GM21619 (cell line): ENCODE measurements at regions not wholly inside any gene's neighbourhood (a gene's known extent, or its start where the extent isn't known, plus 50 kb on each side); places are given as distances from the start of the nearest gene placed in this dataset.
"Not testable (repeated sequence)": the region's sequence is repeated elsewhere in the genome, so short reads cannot be mapped to it uniquely, and the experiment has no call there.

Source experiments
- ATAC-seq: cut with Tn5 transposase; IDR thresholded peaks from one replicate; pipeline ENCODE4 v1.9.1; 2021; ENCODE audit not compliant: unreplicated experiment

DNA sequence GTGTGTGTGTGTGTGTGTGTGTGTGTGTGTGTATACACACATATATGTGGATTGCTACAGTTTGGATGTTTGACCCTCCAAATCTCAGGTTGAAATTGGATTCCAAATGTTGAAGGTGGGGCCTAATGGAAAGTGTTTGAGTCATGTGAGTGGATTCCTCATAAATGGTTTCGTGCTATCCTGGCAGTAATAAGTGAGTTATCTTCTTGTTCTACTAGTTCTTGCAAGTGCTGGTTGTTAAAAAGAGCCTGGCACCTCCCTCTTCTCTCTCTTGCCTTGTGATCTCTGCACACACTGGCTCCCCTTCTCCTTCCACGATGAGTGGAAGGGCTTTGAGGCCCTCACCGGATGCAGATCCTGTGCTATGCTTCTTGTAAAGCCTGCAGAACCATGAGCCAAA, 344.1 kb downstream of the SH2D1A start:
- ATAC-seq: no peak

DNA sequence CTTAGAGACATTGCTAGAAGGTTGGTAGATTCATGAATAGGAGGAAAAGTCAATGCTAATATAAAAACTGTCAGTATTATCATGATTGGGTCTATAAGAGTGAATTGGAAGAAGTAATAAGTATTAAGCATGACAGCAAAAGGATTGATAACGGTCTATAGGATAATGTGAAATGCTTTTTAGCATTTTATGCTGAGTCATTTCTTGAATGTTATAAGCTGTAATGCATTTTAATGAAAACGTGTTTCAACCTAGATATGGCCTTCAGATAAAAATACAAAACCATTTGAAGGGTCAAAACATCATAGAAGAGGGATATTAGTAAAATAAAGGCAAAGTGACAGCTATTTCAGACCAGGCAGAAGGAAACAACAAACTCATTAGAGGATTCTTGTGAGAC, 353.5 kb downstream of the SH2D1A start:
- no peak for ATAC-seq

GRCh38 chrX:124717537-124717936, 371.2 kb downstream of the SH2D1A start:
- ATAC-seq: no peak

DNA sequence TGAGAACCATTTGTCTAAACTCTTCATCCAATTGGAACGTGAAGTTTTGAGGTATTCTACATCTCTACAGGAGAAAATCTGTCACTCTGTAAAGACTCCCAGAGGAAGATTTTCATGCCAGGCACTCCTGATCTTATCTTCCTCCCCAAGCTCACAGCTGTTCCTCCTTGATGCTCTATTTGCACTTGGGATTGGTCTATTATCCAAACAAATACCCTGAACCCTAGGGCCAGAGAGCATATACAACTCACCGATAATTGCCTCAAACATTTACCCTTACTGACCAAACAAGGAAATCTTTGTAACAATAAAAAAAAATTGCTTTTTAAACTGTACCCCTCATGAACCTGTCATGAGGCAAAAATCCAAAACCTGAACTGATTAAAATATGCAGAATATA, 372.7 kb downstream of the SH2D1A start:
- ATAC-seq: no peak

DNA sequence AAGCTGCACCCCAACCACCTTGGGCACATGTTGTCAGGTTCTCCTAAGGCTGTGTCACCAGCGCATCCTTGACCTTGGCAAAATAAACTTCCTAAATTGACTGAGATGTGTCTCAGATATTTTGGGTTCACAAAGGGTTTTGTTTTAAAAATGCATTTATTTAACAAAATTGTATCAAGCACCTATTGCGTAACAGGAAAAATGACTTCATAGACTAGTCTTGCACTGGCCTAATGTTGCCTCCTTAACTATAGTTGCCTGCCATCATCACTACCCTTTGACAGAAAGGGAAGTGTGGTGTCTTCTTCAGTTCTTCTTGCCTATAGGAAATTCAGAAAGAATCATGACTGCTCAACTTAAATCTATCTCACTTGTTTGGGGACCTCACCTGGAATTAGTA, 374.2 kb downstream of the SH2D1A start:
- no peak for ATAC-seq

DNA sequence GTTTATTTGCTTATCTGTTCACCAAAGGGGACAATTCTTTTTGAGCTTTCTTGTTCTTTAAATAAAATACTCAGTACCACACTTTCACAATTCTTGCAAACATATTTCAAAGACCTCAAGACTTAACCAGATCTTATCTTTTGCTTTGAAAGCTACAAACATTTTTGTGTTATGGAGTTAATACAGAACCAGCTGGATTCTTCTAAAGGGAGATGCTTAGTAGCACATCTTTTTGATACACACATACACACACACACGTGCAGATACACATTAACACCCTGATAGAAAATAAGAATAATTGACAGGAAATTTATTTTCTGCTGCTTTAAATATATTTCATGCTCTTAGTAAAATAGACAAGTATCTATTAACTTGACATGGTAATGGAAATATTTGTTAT, 379.1 kb downstream of the SH2D1A start:
- no peak for ATAC-seq

DNA sequence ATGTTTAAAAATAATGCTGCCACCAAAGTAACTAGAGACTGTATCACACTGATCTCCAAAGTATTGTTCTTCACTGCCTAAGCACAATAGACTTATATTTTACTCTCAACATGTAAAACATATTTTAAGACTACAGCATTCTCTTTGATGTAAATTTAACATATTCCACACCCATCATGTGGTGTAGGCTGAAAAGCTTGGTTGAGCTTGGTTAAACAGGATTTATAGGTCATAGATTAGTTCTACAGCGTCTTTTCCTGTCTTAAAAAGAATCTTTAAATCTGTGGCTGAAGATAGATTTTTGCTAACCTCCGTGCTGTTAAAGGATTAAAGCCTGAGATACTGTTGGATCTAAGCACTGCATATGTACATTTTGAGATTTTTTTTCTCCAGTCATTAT, 379.9 kb downstream of the SH2D1A start:
- ATAC-seq: no peak

GRCh38 chrX:124726881-124727280, 380.5 kb downstream of the SH2D1A start:
- ATAC-seq: no peak

- no peak for ATAC-seq
Measured at GRCh38 chrX:124736553-124737270, 390.3 kb downstream of the SH2D1A start.

DNA sequence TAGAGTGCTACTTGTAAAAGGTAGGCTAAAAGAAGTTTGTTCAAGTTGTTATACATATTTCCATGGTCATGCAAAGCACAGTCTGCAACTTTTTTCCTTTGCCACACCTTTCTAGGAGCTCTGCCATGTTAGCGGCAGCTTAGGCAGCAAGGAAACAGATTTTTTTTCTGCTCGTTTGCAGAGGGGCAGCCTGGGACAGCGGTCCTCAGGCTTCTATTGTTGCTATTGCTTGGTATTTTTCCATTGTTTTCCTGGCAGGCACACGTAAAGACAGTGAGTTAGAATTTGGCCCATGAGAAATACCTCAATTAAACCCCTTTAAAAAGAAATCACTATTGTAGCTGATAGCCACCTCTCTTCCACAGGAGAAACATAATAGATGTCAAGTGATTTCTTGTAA, 391.4 kb downstream of the SH2D1A start:
- no peak for ATAC-seq

- no peak for ATAC-seq
Measured at GRCh38 chrX:124747295-124747694, 400.9 kb downstream of the SH2D1A start.

DNA sequence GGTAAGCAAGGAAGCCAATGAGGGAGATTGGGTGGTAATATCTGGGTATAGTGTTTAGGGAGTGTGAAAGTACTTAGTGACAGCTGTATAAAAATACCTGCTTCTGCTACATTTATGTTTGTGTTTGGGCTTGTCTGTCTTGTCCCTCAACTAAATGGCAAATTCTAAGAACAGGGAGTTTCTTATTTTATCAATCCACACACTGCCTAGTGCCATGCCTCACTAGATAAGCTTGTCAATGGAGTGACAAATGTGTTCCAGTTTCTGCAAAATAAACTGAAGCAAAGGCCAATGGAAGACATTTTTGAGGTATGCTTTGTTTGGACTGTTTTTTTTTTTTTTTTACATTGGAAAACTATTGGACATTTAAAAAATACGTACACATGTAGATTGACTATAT, 418.0 kb downstream of the SH2D1A start:
- ATAC-seq: no peak

DNA sequence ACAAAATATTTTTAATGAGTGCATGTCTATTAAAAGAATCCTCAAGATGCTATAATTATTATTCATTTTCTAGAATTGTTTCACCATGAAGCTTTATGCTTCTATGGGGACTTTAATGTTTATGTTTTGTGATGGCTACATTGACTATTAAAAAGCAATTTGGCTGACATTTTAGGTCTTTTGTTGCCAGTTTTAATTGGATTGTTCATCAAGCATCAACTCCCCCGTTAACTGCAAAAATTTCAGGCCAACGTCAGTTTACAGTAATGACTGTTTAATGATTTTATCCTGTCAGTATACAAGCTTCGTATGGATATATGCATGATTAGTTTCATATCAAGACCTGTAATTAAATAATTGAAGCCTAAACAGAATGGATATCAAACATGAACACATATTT, 422.8 kb downstream of the SH2D1A start:
- ATAC-seq: no peak

DNA sequence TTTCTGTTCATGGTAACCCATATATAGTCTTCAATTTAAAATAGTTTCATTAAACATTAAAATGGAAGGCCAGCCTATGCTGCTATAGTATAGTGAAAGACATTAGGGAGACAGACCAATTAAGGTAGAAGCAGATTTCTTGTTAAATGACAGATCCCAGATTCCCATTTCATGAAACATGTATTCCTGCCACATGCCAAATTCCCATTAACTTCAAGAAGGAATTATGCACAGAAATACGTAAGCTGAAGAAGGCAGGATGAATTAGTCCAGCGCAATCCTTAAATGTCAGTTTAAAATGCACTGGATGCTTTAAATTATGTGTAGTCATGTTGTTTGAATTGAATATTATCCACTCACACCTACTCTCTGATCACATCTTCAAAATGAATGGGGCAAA, 424.9 kb downstream of the SH2D1A start:
- no peak for ATAC-seq

GRCh38 chrX:124788253-124788652, 441.9 kb downstream of the SH2D1A start:
- ATAC-seq: not testable (repeated sequence)

- ATAC-seq: not testable (repeated sequence)
Measured at GRCh38 chrX:124789874-124790273, 443.5 kb downstream of the SH2D1A start.

GRCh38 chrX:124791492-124792095, 445.2 kb downstream of the SH2D1A start:
- ATAC-seq: no peak

- ATAC-seq: no peak
Measured at GRCh38 chrX:124796989-124797388, 450.6 kb downstream of the SH2D1A start.

DNA sequence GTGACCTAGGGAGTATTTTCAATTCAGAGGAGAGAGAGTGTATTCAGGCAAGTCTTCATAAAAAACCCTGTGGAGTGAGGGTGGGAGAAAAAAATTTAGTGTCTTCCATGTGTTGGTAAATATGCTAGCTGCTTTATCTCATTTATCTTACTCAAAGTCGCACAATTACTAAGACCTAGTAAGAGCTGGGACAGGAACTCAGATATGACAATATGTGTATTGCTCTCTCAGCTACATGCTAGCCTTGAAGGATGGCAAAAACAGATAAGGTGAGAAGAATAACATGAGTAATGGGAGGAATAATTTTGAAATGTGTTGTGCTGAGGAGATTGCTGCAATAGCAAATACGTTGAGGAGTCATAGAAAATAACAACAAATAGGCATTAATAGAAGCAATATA, 458.6 kb downstream of the SH2D1A start:
- ATAC-seq: no peak

GRCh38 chrX:124805486-124805885, 459.1 kb downstream of the SH2D1A start:
- ATAC-seq: no peak

- no peak for ATAC-seq
Measured at GRCh38 chrX:124814106-124814505, 467.7 kb downstream of the SH2D1A start.

DNA sequence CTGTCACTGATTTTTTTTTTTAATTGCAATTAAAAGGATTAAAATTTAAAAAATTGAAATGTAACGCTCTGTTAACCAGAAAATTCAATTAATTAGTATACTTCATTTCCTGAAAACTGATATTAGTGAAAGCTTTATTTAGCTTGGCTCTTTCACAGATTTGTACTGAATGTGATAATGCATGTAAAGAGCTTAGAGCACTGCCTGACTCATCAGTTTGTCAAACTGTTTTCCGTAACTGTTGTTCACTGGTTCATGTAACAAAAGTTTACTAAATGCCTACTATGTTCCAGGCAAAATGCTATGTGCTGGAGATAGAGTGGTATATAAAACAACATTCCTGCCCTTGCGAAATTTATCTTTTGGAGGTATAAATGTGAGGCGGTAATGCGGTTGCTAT, 471.7 kb downstream of the SH2D1A start:
- ATAC-seq: no peak

DNA sequence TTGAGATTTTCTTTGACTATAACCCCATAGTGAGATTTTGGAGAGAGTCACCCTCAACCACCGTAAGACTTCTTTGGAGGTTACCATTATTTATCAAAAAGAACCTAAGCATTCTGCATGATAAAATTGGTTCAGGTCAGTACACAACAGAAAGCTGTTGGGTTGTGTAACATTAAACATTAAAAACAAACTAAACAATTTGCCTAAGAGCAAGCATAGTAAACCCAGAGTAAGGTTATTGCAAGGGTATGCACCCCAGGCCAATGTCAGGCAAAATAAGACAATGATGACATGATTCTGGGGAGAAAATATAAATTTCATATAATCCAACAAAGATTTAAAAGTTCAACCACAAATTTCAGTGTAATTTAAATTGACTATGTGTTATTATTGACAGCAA, 472.4 kb downstream of the SH2D1A start:
- no peak for ATAC-seq
